Keratinocyte (primary cell): ENCODE measurements at regions not wholly inside any gene's neighbourhood (a gene's known extent, or its start where the extent isn't known, plus 50 kb on each side); places are given as distances from the start of the nearest gene placed in this dataset.

Experiments
- DNase-seq: peaks from one replicate; pipeline ENCODE4 v3.0.0-alpha.2; 2011; ENCODE audit warnings: low read depth, missing footprints, low spot score
- FAIRE-seq: peaks from 2 replicates; lab custom pipeline; 2011; peaks lifted over from hg19 to GRCh38; lab: Jason Lieb, UNC
- H2AFZ ChIP-seq: 2 replicates; pipeline ENCODE4 v1.6.0; 2012; ENCODE audit warnings: low read length, control low read depth, inconsistent platforms; ENCODE audit not compliant: control insufficient read depth
- H3K27ac ChIP-seq: 2 replicates; pipeline ENCODE4 v1.5.1; 2011; ENCODE audit warnings: low read length; ENCODE audit not compliant: control insufficient read depth, insufficient read depth
- H3K27me3 ChIP-seq: 3 replicates; pipeline ENCODE4 v1.6.0; 2011; ENCODE audit warnings: low read length; ENCODE audit not compliant: control insufficient read depth, insufficient read depth; ENCODE audit errors: extremely low read depth
- H3K36me3 ChIP-seq, 2 experiments: 2 replicates in 1 of 2; 3 replicates in 1 of 2; pipeline ENCODE4 v1.5.1; 2011; ENCODE audit warnings: low read length in 2 of 2, mild to moderate bottlenecking in 1 of 2; ENCODE audit not compliant: control insufficient read depth in 2 of 2, insufficient read depth in 2 of 2; ENCODE audit errors: extremely low read depth in 1 of 2
- H3K4me1 ChIP-seq: 3 replicates; pipeline ENCODE4 v1.5.1; 2011; ENCODE audit warnings: low read length; ENCODE audit not compliant: control insufficient read depth, insufficient read depth; ENCODE audit errors: extremely low read depth
- H3K4me2 ChIP-seq: 3 replicates; pipeline ENCODE4 v1.6.0; 2011; ENCODE audit warnings: low read depth, low read length; ENCODE audit not compliant: control insufficient read depth, insufficient read depth; ENCODE audit errors: extremely low read depth
- H3K4me3 ChIP-seq, 3 experiments: fragments of 200-600 bp in 1 of 3; sonication (generic) in 1 of 3; 2 replicates in 2 of 3; 3 replicates in 1 of 3; pipeline ENCODE4 v1.5.1; 2011 to 2016; ENCODE audit warnings: low read length in 3 of 3, mild to moderate bottlenecking in 3 of 3, control low read depth in 2 of 3, inconsistent platforms in 1 of 3, low read depth in 1 of 3, mixed read lengths in 1 of 3, mixed run types in 1 of 3, moderate library complexity in 1 of 3; ENCODE audit not compliant: control insufficient read depth in 2 of 3, insufficient read depth in 2 of 3; ENCODE audit errors: extremely low read depth in 1 of 3
- H3K79me2 ChIP-seq: 2 replicates; pipeline ENCODE4 v1.6.0; 2012; ENCODE audit warnings: low read length; ENCODE audit not compliant: control insufficient read depth, insufficient read depth
- H3K9ac ChIP-seq: 3 replicates; pipeline ENCODE4 v1.6.0; 2011; ENCODE audit warnings: low read length; ENCODE audit not compliant: control insufficient read depth, insufficient read depth; ENCODE audit errors: extremely low read depth
- H3K9me1 ChIP-seq: 3 replicates; pipeline ENCODE4 v1.6.0; 2011; ENCODE audit warnings: low read length; ENCODE audit not compliant: control insufficient read depth, insufficient read depth; ENCODE audit errors: extremely low read depth
- H3K9me3 ChIP-seq: 2 replicates; pipeline ENCODE4 v1.5.1; 2012; ENCODE audit warnings: low read depth, low read length; ENCODE audit not compliant: control insufficient read depth
- H4K20me1 ChIP-seq: 3 replicates; pipeline ENCODE4 v1.6.0; 2011; ENCODE audit warnings: low read length; ENCODE audit not compliant: control insufficient read depth, insufficient read depth; ENCODE audit errors: extremely low read depth
- EZH2 ChIP-seq: IDR thresholded peaks from one replicate; pipeline ENCODE4 v1.6.1; 2012; ENCODE audit warnings: inconsistent platforms, mild to moderate bottlenecking, low read length, moderate library complexity
- dilution Hi-C: fragments of 300-500 bp; cut with MboI; formaldehyde crosslinking; loops from one replicate; pipeline ENCODE4 v1.7.0; 2020; ENCODE audit warnings: low sequenced_read_pairs; ENCODE audit not compliant: extremely low pct_ligation_motif_present
- TF ChIP-seq, protein P1 (sequence below), 3 experiments: IDR thresholded peaks in 1 of 3; conservative IDR thresholded peaks in 1 of 3; optimal IDR thresholded peaks in 1 of 3; 2 replicates in 2 of 3; 3 replicates in 1 of 3; pipeline versions ENCODE3 to v1.5.1; 2011; ENCODE audit warnings: low read length in 3 of 3, mild to moderate bottlenecking in 3 of 3, moderate library complexity in 2 of 3, control low read depth in 1 of 3, inconsistent platforms in 1 of 3; ENCODE audit not compliant: insufficient read depth in 2 of 3; ENCODE audit errors: extremely low read depth in 1 of 3

DNA sequence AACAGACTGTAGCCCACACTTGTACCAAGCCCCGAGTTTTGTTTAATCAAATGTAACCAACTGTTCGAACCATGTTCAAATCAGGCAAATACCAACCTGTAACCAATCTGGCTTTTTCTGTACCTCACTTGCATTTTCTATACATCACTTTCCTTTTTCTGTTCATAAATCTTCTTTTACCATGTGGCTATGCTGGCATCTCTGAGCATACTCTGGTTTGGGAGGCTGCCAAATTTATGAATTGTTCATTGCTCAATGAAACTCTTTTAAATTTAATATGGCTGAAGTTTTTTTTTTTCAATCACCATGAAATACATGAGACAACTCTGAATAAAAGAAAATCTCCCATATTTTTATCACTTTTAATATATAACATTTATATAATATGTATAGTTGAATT is 256.1 kb downstream of the SLITRK6 start:
- Histone ChIP-seq H3K9me3 (no peaks in the 10 kb centered on the region), H3K27ac (no peak overlapping the region), H3K4me2 (peak overlapping the region; percentile 16), H3K4me1 (peaks cover 4% of the 10 kb centered on the region), H2AFZ (peak overlapping the region; percentile 30), H3K36me3 (no peaks in the 10 kb centered on the region), H3K27me3 (no peaks in the 10 kb centered on the region), H3K9ac (no peak overlapping the region), H4K20me1 (no peaks in the 10 kb centered on the region), H3K4me3 (no peak overlapping the region), H3K9me1 (no peaks in the 10 kb centered on the region), H3K79me2 (no peaks in the 10 kb centered on the region)
- dilution Hi-C loops: no loop called here
- no peak for TF ChIP-seq EZH2
- TF ChIP-seq, protein P1, sequence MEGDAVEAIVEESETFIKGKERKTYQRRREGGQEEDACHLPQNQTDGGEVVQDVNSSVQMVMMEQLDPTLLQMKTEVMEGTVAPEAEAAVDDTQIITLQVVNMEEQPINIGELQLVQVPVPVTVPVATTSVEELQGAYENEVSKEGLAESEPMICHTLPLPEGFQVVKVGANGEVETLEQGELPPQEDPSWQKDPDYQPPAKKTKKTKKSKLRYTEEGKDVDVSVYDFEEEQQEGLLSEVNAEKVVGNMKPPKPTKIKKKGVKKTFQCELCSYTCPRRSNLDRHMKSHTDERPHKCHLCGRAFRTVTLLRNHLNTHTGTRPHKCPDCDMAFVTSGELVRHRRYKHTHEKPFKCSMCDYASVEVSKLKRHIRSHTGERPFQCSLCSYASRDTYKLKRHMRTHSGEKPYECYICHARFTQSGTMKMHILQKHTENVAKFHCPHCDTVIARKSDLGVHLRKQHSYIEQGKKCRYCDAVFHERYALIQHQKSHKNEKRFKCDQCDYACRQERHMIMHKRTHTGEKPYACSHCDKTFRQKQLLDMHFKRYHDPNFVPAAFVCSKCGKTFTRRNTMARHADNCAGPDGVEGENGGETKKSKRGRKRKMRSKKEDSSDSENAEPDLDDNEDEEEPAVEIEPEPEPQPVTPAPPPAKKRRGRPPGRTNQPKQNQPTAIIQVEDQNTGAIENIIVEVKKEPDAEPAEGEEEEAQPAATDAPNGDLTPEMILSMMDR (optimal IDR thresholded peaks at IDR 0.05 in 1 of 3, IDR thresholded peaks at IDR 0.05 in 1 of 3, conservative IDR thresholded peaks at IDR 0.05 in 1 of 3; ENCODE audit: extremely low read depth in 1 of 3, insufficient read depth in 2 of 3, low read length in 3 of 3): no peak
- FAIRE-seq (no peak), DNase-seq (no peak)

- H3K36me3 ChIP-seq: no peaks in the 10 kb centered on the region
- FAIRE-seq: no peak
- H3K4me2 ChIP-seq: no peak overlapping the region
- H2AFZ ChIP-seq: no peak overlapping the region
- H3K4me1 ChIP-seq: peaks cover 4% of the 10 kb centered on the region
- H4K20me1 ChIP-seq: no peaks in the 10 kb centered on the region
- no peaks in the 10 kb centered on the region for H3K27me3 ChIP-seq
- no peak overlapping the region for H3K4me3 ChIP-seq
- no peak overlapping the region for H3K9ac ChIP-seq
- dilution Hi-C loops: no loop called here
- no peak for DNase-seq
- no peak overlapping the region for H3K27ac ChIP-seq
- TF ChIP-seq EZH2: no peak
- TF ChIP-seq, protein P1 (optimal IDR thresholded peaks at IDR 0.05 in 1 of 3, IDR thresholded peaks at IDR 0.05 in 1 of 3, conservative IDR thresholded peaks at IDR 0.05 in 1 of 3; ENCODE audit: extremely low read depth in 1 of 3, insufficient read depth in 2 of 3, low read length in 3 of 3): no peak
- no peaks in the 10 kb centered on the region for H3K9me1 ChIP-seq
- no peaks in the 10 kb centered on the region for H3K9me3 ChIP-seq
- no peaks in the 10 kb centered on the region for H3K79me2 ChIP-seq
Measured at GRCh38 chr13:85541476-85541875, 257.7 kb downstream of the SLITRK6 start.
